ENCODE measurements at regions not wholly inside any gene's neighbourhood (a gene's known extent, or its start where the extent isn't known, plus 50 kb on each side); places are given as distances from the start of the nearest gene placed in this dataset.

DNA sequence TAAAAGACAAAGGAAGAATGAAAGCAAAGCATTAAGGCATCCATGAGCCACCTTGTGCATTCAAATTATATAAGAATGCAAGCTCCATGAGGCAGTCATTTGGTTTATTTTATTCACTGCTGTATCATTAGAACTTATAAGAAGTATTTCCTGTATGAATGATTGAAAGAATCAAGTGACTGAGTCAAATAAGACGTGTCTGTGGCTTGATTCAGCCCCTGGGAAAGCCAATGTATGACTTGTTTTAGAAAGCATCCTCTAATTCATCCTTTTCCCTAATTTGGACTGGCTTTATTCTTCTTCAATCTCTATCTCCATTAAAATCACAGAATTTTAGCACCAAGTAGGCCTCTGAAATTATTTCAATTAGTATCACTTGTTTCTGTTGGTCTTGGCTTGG lies 461.1 kb downstream of the LPIN1 start:
- TF ChIP-seq, protein P1, sequence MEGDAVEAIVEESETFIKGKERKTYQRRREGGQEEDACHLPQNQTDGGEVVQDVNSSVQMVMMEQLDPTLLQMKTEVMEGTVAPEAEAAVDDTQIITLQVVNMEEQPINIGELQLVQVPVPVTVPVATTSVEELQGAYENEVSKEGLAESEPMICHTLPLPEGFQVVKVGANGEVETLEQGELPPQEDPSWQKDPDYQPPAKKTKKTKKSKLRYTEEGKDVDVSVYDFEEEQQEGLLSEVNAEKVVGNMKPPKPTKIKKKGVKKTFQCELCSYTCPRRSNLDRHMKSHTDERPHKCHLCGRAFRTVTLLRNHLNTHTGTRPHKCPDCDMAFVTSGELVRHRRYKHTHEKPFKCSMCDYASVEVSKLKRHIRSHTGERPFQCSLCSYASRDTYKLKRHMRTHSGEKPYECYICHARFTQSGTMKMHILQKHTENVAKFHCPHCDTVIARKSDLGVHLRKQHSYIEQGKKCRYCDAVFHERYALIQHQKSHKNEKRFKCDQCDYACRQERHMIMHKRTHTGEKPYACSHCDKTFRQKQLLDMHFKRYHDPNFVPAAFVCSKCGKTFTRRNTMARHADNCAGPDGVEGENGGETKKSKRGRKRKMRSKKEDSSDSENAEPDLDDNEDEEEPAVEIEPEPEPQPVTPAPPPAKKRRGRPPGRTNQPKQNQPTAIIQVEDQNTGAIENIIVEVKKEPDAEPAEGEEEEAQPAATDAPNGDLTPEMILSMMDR (IDR thresholded peaks at IDR 0.05), result no peak
- no peak for TF ChIP-seq POLR2A (IDR thresholded peaks at IDR 0.05)
